ENCODE measurements at regions not wholly inside any gene's neighbourhood (a gene's known extent, or its start where the extent isn't known, plus 50 kb on each side); places are given as distances from the start of the nearest gene placed in this dataset.

GRCh38 chr6:14655201-14656061, 537.9 kb downstream of the CD83 start:
- DNase-seq (ENCODE audit: low read depth): no peak

- DNase-seq (ENCODE audit: low read depth): no peak
Observed at GRCh38 chr6:14656078-14656521, 538.5 kb downstream of the CD83 start.

GRCh38 chr6:14656649-14657048, 539.1 kb downstream of the CD83 start:
- no peak for DNase-seq (ENCODE audit: low read depth)

GRCh38 chr6:14658030-14658429, 540.5 kb downstream of the CD83 start:
- no peak for DNase-seq (ENCODE audit: low read depth)

- peak; percentile 27 for DNase-seq (ENCODE audit: low read depth)
Observed at GRCh38 chr6:14658886-14659561, 541.5 kb downstream of the CD83 start.

GRCh38 chr6:14659841-14660240, 542.3 kb downstream of the CD83 start:
- no peak for DNase-seq (ENCODE audit: low read depth)

GRCh38 chr6:14660806-14661579, 543.4 kb downstream of the CD83 start:
- no peak for DNase-seq (ENCODE audit: low read depth)

GRCh38 chr6:14661691-14662090, 544.1 kb downstream of the CD83 start:
- DNase-seq (ENCODE audit: low read depth): no peak

GRCh38 chr6:14664112-14664601, 546.6 kb downstream of the CD83 start:
- DNase-seq (ENCODE audit: low read depth): no peak

- DNase-seq (ENCODE audit: low read depth): no peak
Observed at GRCh38 chr6:14664621-14665315, 547.2 kb downstream of the CD83 start.

- DNase-seq (ENCODE audit: low read depth): no peak
Observed at GRCh38 chr6:14665827-14666724, 548.5 kb downstream of the CD83 start.

- no peak for DNase-seq (ENCODE audit: low read depth)
Observed at GRCh38 chr6:14670806-14671205, 553.2 kb downstream of the CD83 start.

- DNase-seq (ENCODE audit: low read depth): peak; percentile 70
Observed at GRCh38 chr6:14671261-14671681, 553.7 kb downstream of the CD83 start.

- DNase-seq (ENCODE audit: low read depth): no peak
Observed at GRCh38 chr6:14671937-14672336, 554.4 kb downstream of the CD83 start.

- no peak for DNase-seq (ENCODE audit: low read depth)
Observed at GRCh38 chr6:14673201-14673600, 555.6 kb downstream of the CD83 start.

GRCh38 chr6:14674458-14674857, 556.9 kb downstream of the CD83 start:
- no peak for DNase-seq (ENCODE audit: low read depth)

- no peak for DNase-seq (ENCODE audit: low read depth)
Observed at GRCh38 chr6:14674867-14675648, 557.5 kb downstream of the CD83 start.

- DNase-seq (ENCODE audit: low read depth): no peak
Observed at GRCh38 chr6:14676064-14676463, 558.5 kb downstream of the CD83 start.

Data from myocyte (in vitro differentiated cells).